GM12875 (cell line): ENCODE measurements at regions not wholly inside any gene's neighbourhood (a gene's known extent, or its start where the extent isn't known, plus 50 kb on each side); places are given as distances from the start of the nearest gene placed in this dataset.

Experiments
- H3K4me3 ChIP-seq: one replicate; pipeline ENCODE4 v1.5.1; 2011; ENCODE audit warnings: low read depth, low read length, control low read depth
- TF ChIP-seq, protein P1 (sequence below): IDR thresholded peaks from 2 replicates; pipeline ENCODE4 v1.5.1; 2011; ENCODE audit warnings: low read depth, mild to moderate bottlenecking, control low read depth, inconsistent platforms, low read length, moderate library complexity, borderline replicate concordance; ENCODE audit not compliant: insufficient read depth

DNA sequence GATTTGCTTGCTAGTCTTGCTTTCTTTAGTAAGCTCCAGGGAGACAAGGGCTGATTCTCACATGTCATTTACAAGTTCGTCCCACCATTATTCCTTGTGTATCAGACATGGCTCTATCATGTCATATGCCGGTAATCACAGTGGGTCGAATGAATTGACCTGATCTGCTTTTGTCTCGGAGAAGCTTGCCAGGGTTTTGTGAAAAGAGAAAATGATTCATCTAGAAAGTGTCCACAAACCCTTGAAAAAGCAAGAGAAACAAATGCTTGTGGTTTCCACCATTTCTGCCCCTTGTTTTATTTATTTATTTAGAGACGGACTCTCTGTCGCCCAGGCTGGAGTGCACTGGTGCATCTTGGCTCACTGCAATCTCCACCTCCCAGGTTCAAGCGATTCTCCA is 278.5 kb downstream of the TCF7L2 start:
- no peak overlapping the region for H3K4me3 ChIP-seq
- TF ChIP-seq, protein P1, sequence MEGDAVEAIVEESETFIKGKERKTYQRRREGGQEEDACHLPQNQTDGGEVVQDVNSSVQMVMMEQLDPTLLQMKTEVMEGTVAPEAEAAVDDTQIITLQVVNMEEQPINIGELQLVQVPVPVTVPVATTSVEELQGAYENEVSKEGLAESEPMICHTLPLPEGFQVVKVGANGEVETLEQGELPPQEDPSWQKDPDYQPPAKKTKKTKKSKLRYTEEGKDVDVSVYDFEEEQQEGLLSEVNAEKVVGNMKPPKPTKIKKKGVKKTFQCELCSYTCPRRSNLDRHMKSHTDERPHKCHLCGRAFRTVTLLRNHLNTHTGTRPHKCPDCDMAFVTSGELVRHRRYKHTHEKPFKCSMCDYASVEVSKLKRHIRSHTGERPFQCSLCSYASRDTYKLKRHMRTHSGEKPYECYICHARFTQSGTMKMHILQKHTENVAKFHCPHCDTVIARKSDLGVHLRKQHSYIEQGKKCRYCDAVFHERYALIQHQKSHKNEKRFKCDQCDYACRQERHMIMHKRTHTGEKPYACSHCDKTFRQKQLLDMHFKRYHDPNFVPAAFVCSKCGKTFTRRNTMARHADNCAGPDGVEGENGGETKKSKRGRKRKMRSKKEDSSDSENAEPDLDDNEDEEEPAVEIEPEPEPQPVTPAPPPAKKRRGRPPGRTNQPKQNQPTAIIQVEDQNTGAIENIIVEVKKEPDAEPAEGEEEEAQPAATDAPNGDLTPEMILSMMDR = no peak

DNA sequence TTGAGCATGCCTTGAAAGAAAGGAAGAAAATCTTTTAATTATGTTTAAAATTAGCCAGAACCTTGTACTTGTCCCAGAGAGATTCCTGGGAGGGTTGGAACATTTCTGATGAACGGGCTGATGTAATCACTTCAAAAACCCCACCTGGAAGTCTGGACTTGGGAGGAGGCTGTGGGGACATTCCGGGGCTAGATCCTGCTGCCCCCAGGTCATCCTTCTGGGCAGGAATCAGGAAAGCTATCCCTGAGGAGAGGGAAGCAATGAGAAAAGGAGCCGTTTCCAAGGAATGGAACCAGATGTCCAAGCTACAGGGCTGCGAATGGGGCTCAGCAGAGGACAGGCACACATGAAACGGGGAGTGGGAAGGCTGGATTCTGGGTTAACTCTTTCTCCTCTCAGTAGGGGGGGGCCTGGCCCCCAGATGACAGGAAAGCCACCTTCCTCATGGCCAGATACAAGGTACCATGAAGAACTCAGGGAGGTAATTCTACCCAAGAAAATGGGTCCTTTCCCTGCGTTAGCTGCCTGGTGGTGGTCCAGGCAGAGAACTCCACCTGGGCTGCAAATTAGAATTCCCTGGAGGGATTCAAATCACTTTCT is 280.1 kb downstream of the TCF7L2 start:
- TF ChIP-seq, protein P1 = no peak
- no peak overlapping the region for H3K4me3 ChIP-seq

DNA sequence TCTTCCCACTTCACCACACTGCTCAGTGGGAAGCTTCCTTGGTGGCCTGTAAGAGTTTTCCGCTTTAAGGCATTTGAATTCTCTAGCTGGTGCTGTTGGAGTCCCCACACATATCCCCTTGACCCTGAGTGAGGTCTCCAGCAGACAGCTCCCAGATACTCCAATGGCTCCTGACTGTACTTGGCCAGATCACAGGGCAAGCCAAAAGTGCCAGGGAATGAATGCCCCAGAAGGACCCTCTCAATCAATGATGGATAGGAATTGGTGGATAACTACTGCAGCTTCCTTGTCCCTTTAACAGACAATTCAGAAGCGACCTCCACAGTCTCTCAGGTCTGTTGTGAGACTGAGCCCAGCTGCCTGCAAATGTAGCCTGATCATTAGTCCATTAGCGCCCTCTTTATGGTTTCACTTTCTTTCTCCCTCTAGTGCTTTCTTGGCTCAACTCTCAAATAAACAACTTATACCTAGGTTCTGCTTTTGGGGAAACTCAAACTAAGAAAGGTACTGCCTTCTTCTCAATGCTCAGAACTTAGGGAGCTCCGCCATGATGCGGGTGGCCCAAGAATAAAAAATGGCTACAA is 283.0 kb downstream of the TCF7L2 start:
- H3K4me3 ChIP-seq = no peak overlapping the region
- TF ChIP-seq, protein P1 = no peak

DNA sequence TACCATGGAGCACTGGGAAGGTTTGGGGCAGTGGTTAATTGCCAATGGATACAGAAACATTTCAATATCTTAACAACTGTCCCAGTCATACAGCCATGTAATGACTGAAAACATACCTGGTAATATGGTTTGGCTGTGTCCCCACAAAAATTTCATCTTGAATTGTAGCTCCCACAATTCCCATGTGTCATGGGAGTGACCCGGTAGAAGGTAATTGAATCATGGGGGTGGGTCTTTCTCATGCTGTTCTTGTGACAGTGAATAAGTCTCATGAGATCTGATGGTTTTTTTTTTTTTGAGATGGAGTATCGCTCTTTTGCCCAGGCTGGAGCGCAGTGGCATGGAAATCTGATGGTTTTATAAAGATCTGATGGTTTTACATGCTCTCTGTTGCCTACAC is 284.4 kb downstream of the TCF7L2 start:
- H3K4me3 ChIP-seq = no peak overlapping the region
- TF ChIP-seq, protein P1 = no peak

DNA sequence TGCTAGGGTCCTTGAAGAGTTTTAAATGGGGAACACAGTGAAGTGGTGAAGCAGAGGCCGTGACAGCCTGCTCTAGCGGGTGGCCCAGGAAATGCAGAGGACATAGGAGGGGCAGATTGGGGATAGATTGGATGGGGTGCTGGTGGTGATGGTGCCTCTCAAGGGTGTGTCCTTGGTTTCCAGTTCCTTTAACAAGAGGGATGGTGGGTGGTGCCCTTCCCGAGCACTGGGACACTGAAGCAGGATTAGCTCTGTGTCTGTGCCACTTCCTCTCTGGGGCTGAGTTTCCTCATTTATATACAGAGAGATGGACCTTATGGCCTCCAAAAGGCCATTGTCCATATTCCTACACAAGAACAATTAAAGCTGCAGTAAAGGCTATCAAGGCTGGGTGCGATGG is 285.5 kb downstream of the TCF7L2 start:
- H3K4me3 ChIP-seq = no peak overlapping the region
- TF ChIP-seq, protein P1 = no peak

DNA sequence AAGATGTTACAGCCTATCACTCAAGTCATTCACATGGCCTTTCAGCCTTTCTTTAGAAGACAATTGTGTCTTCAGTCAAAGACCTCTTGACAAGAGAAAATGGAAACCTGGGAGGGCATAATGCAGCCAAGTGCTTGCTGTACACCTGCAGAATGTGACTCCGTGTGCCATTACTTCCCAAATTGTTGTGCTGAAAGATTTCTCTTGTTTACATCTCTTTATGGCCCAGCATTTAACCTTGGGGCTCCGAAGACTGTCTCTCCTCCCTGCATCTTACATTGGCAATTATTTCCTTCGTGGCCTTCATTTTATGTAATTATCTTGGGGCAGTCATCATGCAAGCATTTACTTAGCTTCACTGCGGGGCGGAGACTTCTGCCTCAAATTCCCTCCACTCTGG is 287.0 kb downstream of the TCF7L2 start:
- no peak overlapping the region for H3K4me3 ChIP-seq
- TF ChIP-seq, protein P1 = no peak
